Fibroblast of lung (primary cell): ENCODE measurements at regions not wholly inside any gene's neighbourhood (a gene's known extent, or its start where the extent isn't known, plus 50 kb on each side); places are given as distances from the start of the nearest gene placed in this dataset.

ENCODE experiments used
- DNase-seq, 2 donors: peaks; one replicate each; pipeline versions ENCODE4 v3.0.0 to v3.0.0-alpha.2; 2010; ENCODE audit warnings: low read depth in 2 of 2
- H2AFZ ChIP-seq: 2 replicates; pipeline ENCODE4 v1.5.1; 2012; ENCODE audit warnings: low read length, control low read depth, inconsistent platforms
- H3K27ac ChIP-seq: 2 replicates; pipeline ENCODE4 v1.5.1; 2011; ENCODE audit warnings: low read length, control low read depth; ENCODE audit not compliant: insufficient read depth
- H3K27me3 ChIP-seq: 2 replicates; pipeline ENCODE4 v1.5.1; 2011; ENCODE audit warnings: mild to moderate bottlenecking, low read length; ENCODE audit not compliant: control insufficient read depth, insufficient read depth
- H3K36me3 ChIP-seq: 2 replicates; pipeline ENCODE4 v1.5.1; 2011; ENCODE audit warnings: low read length; ENCODE audit not compliant: control insufficient read depth, insufficient read depth
- H3K4me1 ChIP-seq: 2 replicates; pipeline ENCODE4 v1.5.1; 2011; ENCODE audit warnings: low read length; ENCODE audit not compliant: control insufficient read depth, insufficient read depth; ENCODE audit errors: extremely low read depth
- H3K4me2 ChIP-seq: 2 replicates; pipeline ENCODE4 v1.5.1; 2011; ENCODE audit warnings: low read length, control low read depth; ENCODE audit not compliant: insufficient read depth; ENCODE audit errors: extremely low read depth
- H3K4me3 ChIP-seq, 4 experiments: fragments of 200-600 bp in 1 of 4; sonication (generic) in 1 of 4; replicated peaks in 1 of 4; 2 replicates each; pipeline ENCODE4 v1.5.1; 2011 to 2016; ENCODE audit warnings: low read length in 4 of 4, low read depth in 3 of 4, mild to moderate bottlenecking in 3 of 4, control low read depth in 2 of 4, inconsistent platforms in 1 of 4, mixed read lengths in 1 of 4; ENCODE audit not compliant: insufficient read depth in 1 of 4; ENCODE audit errors: control extremely low read depth in 1 of 4
- H3K79me2 ChIP-seq: 2 replicates; pipeline ENCODE4 v1.5.1; 2012; ENCODE audit warnings: mild to moderate bottlenecking, low read length, inconsistent platforms; ENCODE audit not compliant: control insufficient read depth, insufficient read depth
- H3K9ac ChIP-seq: 2 replicates; pipeline ENCODE4 v1.5.1; 2011; ENCODE audit warnings: mild to moderate bottlenecking, low read length, control low read depth; ENCODE audit not compliant: insufficient read depth
- H3K9me3 ChIP-seq: 2 replicates; pipeline ENCODE4 v1.5.1; 2012; ENCODE audit warnings: low read depth, low read length; ENCODE audit not compliant: control insufficient read depth, insufficient read depth
- H4K20me1 ChIP-seq: 2 replicates; pipeline ENCODE4 v1.5.1; 2011; ENCODE audit warnings: low read length; ENCODE audit not compliant: control insufficient read depth, insufficient read depth; ENCODE audit errors: extremely low read depth
- CTCF ChIP-seq, 2 donors: IDR thresholded peaks in 1 of 2; conservative IDR thresholded peaks in 1 of 2; 1 replicate in 1 of 2; 2 replicates in 1 of 2; pipeline ENCODE4 v1.5.1; 2011 to 2012; ENCODE audit warnings: low read length in 2 of 2, control low read depth in 1 of 2, inconsistent platforms in 1 of 2, low read depth in 1 of 2, mild to moderate bottlenecking in 1 of 2
- EZH2 ChIP-seq: IDR thresholded peaks from 2 replicates; pipeline ENCODE4 v1.5.1; 2012; ENCODE audit warnings: low read length, control low read depth, mild to moderate bottlenecking; ENCODE audit errors: missing control alignments

DNA sequence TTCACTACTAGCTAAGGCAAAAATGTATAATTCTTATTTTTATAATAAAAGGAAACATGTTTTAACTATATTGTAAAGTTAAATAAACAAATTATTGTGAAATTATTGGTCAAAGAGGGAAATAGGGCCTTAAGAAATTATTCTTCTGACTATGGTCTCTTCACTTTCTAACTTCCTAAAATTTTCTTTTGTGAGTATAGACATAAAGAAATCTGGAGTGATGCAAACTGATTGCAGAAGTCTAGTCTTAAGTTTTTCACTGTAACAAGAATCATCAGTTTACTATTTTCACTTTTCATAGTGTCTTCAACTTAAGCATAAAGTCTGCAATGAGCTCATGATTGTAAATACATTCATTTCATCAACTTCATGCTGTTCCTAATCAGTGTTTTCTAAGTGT, 525.4 kb downstream of the TFEC start:
- Histone ChIP-seq H2AFZ (no peak overlapping the region), H3K4me3 (no peak overlapping the region), H3K79me2 (no peaks in the 10 kb centered on the region), H4K20me1 (no peaks in the 10 kb centered on the region), H3K9me3 (no peaks in the 10 kb centered on the region), H3K9ac (no peak overlapping the region), H3K4me2 (no peak overlapping the region), H3K27ac (no peak overlapping the region), H3K27me3 (no peaks in the 10 kb centered on the region), H3K36me3 (no peaks in the 10 kb centered on the region), H3K4me1 (no peaks in the 10 kb centered on the region)
- DNase-seq: peak in 1 of 2 donors; percentile 30
- TF ChIP-seq EZH2 (no peak), CTCF (conservative IDR thresholded peaks at IDR 0.05 in 1 of 2, IDR thresholded peaks at IDR 0.05 in 1 of 2; ENCODE audit: low read depth in 1 of 2, low read length in 2 of 2) (no peak)

DNA sequence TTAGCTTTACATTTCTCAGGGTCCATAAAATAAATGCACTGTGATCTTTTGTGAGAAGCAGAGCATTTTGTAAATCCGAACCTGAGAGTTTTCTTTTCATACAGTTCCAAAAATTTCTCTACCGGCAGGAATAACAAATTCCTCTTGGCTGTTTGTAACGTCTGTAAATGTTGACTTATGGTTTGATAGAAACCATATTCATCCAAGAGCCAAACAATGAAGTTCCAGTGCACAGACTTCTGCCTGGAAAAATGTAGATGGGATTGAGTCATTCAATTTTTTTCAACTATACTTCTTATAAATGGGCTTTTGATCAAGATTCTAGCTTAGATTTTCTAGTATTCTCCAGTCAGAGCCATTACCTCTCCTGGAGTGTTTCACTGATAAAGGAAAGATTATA, 530.6 kb downstream of the TFEC start:
- H3K27me3 ChIP-seq: no peaks in the 10 kb centered on the region
- no peaks in the 10 kb centered on the region for H4K20me1 ChIP-seq
- H3K27ac ChIP-seq: no peak overlapping the region
- no peak overlapping the region for H3K9ac ChIP-seq
- H2AFZ ChIP-seq: no peak overlapping the region
- H3K4me2 ChIP-seq: no peak overlapping the region
- no peaks in the 10 kb centered on the region for H3K36me3 ChIP-seq
- TF ChIP-seq EZH2: no peak
- TF ChIP-seq CTCF (conservative IDR thresholded peaks at IDR 0.05 in 1 of 2, IDR thresholded peaks at IDR 0.05 in 1 of 2; ENCODE audit: low read depth in 1 of 2, low read length in 2 of 2): no peak
- no peaks in the 10 kb centered on the region for H3K4me1 ChIP-seq
- peak in 1 of 2 donors; percentile 58 for DNase-seq
- H3K9me3 ChIP-seq: no peaks in the 10 kb centered on the region
- H3K79me2 ChIP-seq: no peaks in the 10 kb centered on the region
- no peak overlapping the region for H3K4me3 ChIP-seq

- Histone ChIP-seq H3K36me3 (no peaks in the 10 kb centered on the region), H3K9me3 (no peaks in the 10 kb centered on the region), H4K20me1 (no peaks in the 10 kb centered on the region), H3K9ac (no peak overlapping the region), H3K4me3 (no peak overlapping the region), H2AFZ (no peak overlapping the region), H3K4me1 (peaks cover 3% of the 10 kb centered on the region), H3K79me2 (no peaks in the 10 kb centered on the region), H3K4me2 (no peak overlapping the region), H3K27me3 (no peaks in the 10 kb centered on the region), H3K27ac (no peak overlapping the region)
- no peak for DNase-seq
- TF ChIP-seq EZH2 (no peak), CTCF (conservative IDR thresholded peaks at IDR 0.05 in 1 of 2, IDR thresholded peaks at IDR 0.05 in 1 of 2; ENCODE audit: low read depth in 1 of 2, low read length in 2 of 2) (no peak)
Observed at GRCh38 chr7:115496006-115496405, 534.6 kb downstream of the TFEC start.
